Naive B cell (primary cell): ENCODE measurements at regions not wholly inside any gene's neighbourhood (a gene's known extent, or its start where the extent isn't known, plus 50 kb on each side); places are given as distances from the start of the nearest gene placed in this dataset.

ENCODE experiments used
- ATAC-seq, 2 donors: fragments of 150-1000 bp; cut with Tn5 transposase; 2 replicates each; pipeline ENCODE4 v1.10.0; 2021; ENCODE audit warnings: low read depth in 2 of 2, mild to moderate bottlenecking in 2 of 2, moderate library complexity in 2 of 2
- DNase-seq: peaks from one replicate; pipeline ENCODE4 v3.0.0; 2022
- H3K27ac Mint-ChIP-seq, 6 donors: one replicate each; pipeline ENCODE4 v1.8.0; 2020 to 2022; ENCODE audit warnings: mild to moderate bottlenecking in 6 of 6, mixed read lengths in 6 of 6, moderate library complexity in 5 of 6, inconsistent platforms in 2 of 6
- H3K27me3 Mint-ChIP-seq, 3 donors: one replicate each; pipeline ENCODE4 v1.8.0; 2021 to 2022; ENCODE audit warnings: mixed read lengths in 3 of 3, mild to moderate bottlenecking in 1 of 3
- H3K36me3 Mint-ChIP-seq, 2 donors: one replicate each; pipeline ENCODE4 v1.8.0; 2020 to 2022; ENCODE audit warnings: mixed read lengths in 2 of 2, inconsistent platforms in 1 of 2, mild to moderate bottlenecking in 1 of 2
- H3K4me1 Mint-ChIP-seq, 3 donors: one replicate each; pipeline ENCODE4 v1.8.0; 2020 to 2022; ENCODE audit warnings: mixed read lengths in 3 of 3, inconsistent platforms in 1 of 3, mild to moderate bottlenecking in 1 of 3, moderate library complexity in 1 of 3
- H3K4me3 Mint-ChIP-seq, 8 donors: one replicate each; pipeline ENCODE4 v1.8.0; 2020 to 2022; ENCODE audit warnings: mild to moderate bottlenecking in 8 of 8, mixed read lengths in 8 of 8, moderate library complexity in 8 of 8, inconsistent platforms in 2 of 8
- H3K9me3 Mint-ChIP-seq, 7 donors: one replicate each; pipeline ENCODE4 v1.8.0; 2020 to 2022; ENCODE audit warnings: mixed read lengths in 7 of 7, mild to moderate bottlenecking in 5 of 7, inconsistent platforms in 2 of 7, moderate library complexity in 1 of 7

DNA sequence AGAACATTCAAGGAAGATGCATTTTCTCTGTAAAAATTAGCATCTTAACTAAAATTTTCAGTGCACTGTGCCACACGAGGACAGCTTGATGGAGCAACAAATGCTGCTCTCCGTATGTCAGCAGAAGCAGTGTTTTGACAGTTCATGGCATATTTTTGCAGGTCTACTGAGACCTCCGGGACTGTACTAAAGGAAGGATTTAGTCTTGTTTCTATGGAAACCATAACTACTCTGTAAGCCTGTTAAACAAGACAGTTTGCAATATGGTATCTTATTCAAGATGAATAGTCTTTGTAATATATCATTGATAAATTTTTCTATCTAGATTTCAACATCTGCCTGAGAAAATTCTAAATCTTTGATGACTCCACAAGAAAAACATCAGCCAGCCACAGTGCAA, 184.0 kb upstream of the GUCY1A2 start:
- no peaks in the 10 kb centered on the region for H3K27me3 Mint-ChIP-seq
- no peak overlapping the region for H3K4me3 Mint-ChIP-seq
- no peak overlapping the region for H3K27ac Mint-ChIP-seq
- DNase-seq (no peak), ATAC-seq (no peak)
- no peaks in the 10 kb centered on the region for H3K4me1 Mint-ChIP-seq
- H3K9me3 Mint-ChIP-seq: peaks cover 0 to 23% (median 11%) of the 10 kb centered on the region in 7 donors
- no peaks in the 10 kb centered on the region for H3K36me3 Mint-ChIP-seq

GRCh38 chr11:107198490-107199007, 180.3 kb upstream of the GUCY1A2 start:
- Mint-ChIP-seq H3K27me3 (no peaks in the 10 kb centered on the region), H3K4me3 (no peak overlapping the region), H3K36me3 (no peaks in the 10 kb centered on the region), H3K27ac (no peak overlapping the region), H3K4me1 (no peaks in the 10 kb centered on the region), H3K9me3 (peaks cover 0 to 9% (median 5%) of the 10 kb centered on the region in 7 donors)
- no peak for DNase-seq
- ATAC-seq: no peak

GRCh38 chr11:107197932-107198331, 179.7 kb upstream of the GUCY1A2 start:
- H3K9me3 Mint-ChIP-seq: peaks cover 0 to 16% (median 6%) of the 10 kb centered on the region in 7 donors
- H3K36me3 Mint-ChIP-seq: no peaks in the 10 kb centered on the region
- DNase-seq: no peak
- no peak overlapping the region for H3K4me3 Mint-ChIP-seq
- no peak for ATAC-seq
- H3K27ac Mint-ChIP-seq: no peak overlapping the region
- no peaks in the 10 kb centered on the region for H3K4me1 Mint-ChIP-seq
- H3K27me3 Mint-ChIP-seq: no peaks in the 10 kb centered on the region

DNA sequence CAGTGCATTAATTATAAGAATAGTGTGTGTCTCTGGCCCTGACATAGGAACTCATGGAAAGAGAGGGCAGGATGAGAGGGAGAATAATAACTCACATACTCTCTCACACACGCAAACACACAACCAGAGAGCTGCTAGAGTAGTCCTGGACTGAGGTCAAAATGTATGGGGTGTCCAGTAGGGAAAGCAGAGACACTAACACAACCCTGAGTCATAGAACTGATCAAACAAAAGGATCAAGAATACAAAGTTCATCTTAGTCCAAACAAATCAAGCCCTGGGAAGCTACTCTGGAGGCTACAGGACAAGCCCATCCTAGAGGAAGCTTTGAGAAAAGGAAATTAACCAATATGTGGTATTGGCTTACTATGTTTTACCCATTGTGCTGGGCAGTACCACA, 178.5 kb upstream of the GUCY1A2 start:
- H3K36me3 Mint-ChIP-seq: no peaks in the 10 kb centered on the region
- no peak for ATAC-seq
- no peaks in the 10 kb centered on the region for H3K4me1 Mint-ChIP-seq
- peaks cover 0 to 26% (median 14%) of the 10 kb centered on the region in 7 donors for H3K9me3 Mint-ChIP-seq
- no peak overlapping the region for H3K27ac Mint-ChIP-seq
- no peak for DNase-seq
- no peak overlapping the region for H3K4me3 Mint-ChIP-seq
- H3K27me3 Mint-ChIP-seq: no peaks in the 10 kb centered on the region

GRCh38 chr11:107184986-107185385, 166.7 kb upstream of the GUCY1A2 start:
- ATAC-seq: no peak
- H3K4me3 Mint-ChIP-seq: no peak overlapping the region
- H3K27ac Mint-ChIP-seq: no peak overlapping the region
- H3K27me3 Mint-ChIP-seq: no peaks in the 10 kb centered on the region
- H3K36me3 Mint-ChIP-seq: no peaks in the 10 kb centered on the region
- H3K9me3 Mint-ChIP-seq: peaks cover 0 to 6% (median 2%) of the 10 kb centered on the region in 7 donors
- no peak for DNase-seq
- H3K4me1 Mint-ChIP-seq: no peaks in the 10 kb centered on the region

DNA sequence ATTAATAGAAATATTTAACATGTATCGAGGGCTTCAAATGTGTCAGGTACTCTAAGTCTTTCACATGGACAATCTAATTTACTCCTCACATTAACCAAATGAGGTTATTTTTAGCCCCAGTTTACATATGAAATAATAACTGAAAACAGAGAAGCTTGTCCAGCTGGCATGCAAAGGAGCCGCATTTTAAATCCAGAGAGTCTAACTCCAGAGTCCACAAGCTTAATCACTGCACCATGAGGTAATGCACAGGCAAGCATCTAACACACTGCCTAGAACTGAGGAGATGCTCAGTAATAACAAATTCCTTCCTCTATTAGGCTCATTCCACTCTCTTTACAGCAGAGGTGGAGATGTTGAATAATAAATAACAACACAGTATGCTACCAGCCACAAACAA, 165.7 kb upstream of the GUCY1A2 start:
- Mint-ChIP-seq H3K9me3 (peaks cover 0 to 8% (median 2%) of the 10 kb centered on the region in 7 donors), H3K4me3 (no peak overlapping the region), H3K27me3 (no peaks in the 10 kb centered on the region), H3K4me1 (no peaks in the 10 kb centered on the region), H3K36me3 (no peaks in the 10 kb centered on the region), H3K27ac (no peak overlapping the region)
- no peak for DNase-seq
- ATAC-seq: no peak

- Mint-ChIP-seq H3K4me3 (no peak overlapping the region), H3K4me1 (no peaks in the 10 kb centered on the region), H3K27me3 (no peaks in the 10 kb centered on the region), H3K36me3 (no peaks in the 10 kb centered on the region), H3K9me3 (peaks cover 0 to 10% (median 4%) of the 10 kb centered on the region in 7 donors), H3K27ac (no peak overlapping the region)
- DNase-seq: no peak
- no peak for ATAC-seq
Measured at GRCh38 chr11:107182978-107183377, 164.7 kb upstream of the GUCY1A2 start.

GRCh38 chr11:107180236-107180635, 162.0 kb upstream of the GUCY1A2 start:
- H3K27ac Mint-ChIP-seq: no peak overlapping the region
- no peaks in the 10 kb centered on the region for H3K27me3 Mint-ChIP-seq
- no peak overlapping the region for H3K4me3 Mint-ChIP-seq
- H3K9me3 Mint-ChIP-seq: peaks cover 2 to 22% (median 6%) of the 10 kb centered on the region in 7 donors
- DNase-seq (no peak), ATAC-seq (no peak)
- no peaks in the 10 kb centered on the region for H3K36me3 Mint-ChIP-seq
- no peaks in the 10 kb centered on the region for H3K4me1 Mint-ChIP-seq

DNA sequence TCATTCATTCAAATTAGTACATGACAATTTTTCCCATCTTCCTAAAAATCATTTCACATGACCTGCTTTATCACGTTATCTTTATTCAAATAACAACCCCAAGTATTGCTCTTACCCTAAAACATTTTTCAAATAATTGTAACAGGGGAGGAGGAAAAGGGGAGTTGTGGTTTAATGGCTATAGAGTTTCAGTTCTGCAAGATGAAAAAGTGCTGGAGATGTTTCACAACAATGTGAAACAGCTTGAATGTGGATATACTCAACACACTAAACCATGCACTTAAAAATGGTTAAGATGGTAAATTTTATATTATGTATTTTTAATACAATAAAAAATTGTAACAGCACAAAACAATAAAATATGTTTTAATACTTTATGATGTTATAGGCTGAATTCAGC, 161.6 kb upstream of the GUCY1A2 start:
- H3K27ac Mint-ChIP-seq: no peak overlapping the region
- DNase-seq: no peak
- ATAC-seq: no peak
- no peaks in the 10 kb centered on the region for H3K4me1 Mint-ChIP-seq
- no peak overlapping the region for H3K4me3 Mint-ChIP-seq
- no peaks in the 10 kb centered on the region for H3K36me3 Mint-ChIP-seq
- H3K9me3 Mint-ChIP-seq: peaks cover 2 to 23% (median 6%) of the 10 kb centered on the region in 7 donors
- H3K27me3 Mint-ChIP-seq: no peaks in the 10 kb centered on the region

- Mint-ChIP-seq H3K27me3 (no peaks in the 10 kb centered on the region), H3K4me1 (no peaks in the 10 kb centered on the region), H3K9me3 (peaks cover 5 to 23% (median 6%) of the 10 kb centered on the region in 7 donors), H3K27ac (no peak overlapping the region), H3K4me3 (no peak overlapping the region), H3K36me3 (no peaks in the 10 kb centered on the region)
- DNase-seq (no peak), ATAC-seq (no peak)
Measured at GRCh38 chr11:107177106-107177477, 158.8 kb upstream of the GUCY1A2 start.

GRCh38 chr11:107176148-107177105, 158.2 kb upstream of the GUCY1A2 start:
- H3K27me3 Mint-ChIP-seq: no peaks in the 10 kb centered on the region
- H3K4me1 Mint-ChIP-seq: no peaks in the 10 kb centered on the region
- ATAC-seq: no peak
- H3K27ac Mint-ChIP-seq: no peak overlapping the region
- H3K4me3 Mint-ChIP-seq: no peak overlapping the region
- no peak for DNase-seq
- no peaks in the 10 kb centered on the region for H3K36me3 Mint-ChIP-seq
- H3K9me3 Mint-ChIP-seq: peaks cover 3 to 23% (median 6%) of the 10 kb centered on the region in 7 donors

DNA sequence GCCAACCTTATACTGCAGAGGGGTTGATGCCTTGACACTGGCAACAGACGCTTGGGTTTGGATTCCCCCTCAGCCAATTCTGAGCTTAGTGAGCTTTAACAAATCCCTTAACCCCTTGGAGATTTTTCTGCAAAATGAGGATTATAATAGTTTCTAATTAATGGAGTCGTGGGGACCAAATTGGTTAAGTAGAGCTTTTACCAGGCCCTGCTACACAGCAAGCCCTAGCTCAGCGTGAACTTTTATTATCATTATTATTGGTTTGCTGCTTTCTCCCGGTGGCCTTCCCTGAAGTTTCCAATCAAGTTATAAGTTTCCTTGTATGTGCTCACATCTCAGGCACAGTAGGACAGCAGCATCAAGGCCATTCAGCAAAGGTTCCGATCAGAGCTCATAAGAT, 156.6 kb upstream of the GUCY1A2 start:
- Mint-ChIP-seq H3K9me3 (peaks cover 2 to 23% (median 5%) of the 10 kb centered on the region in 7 donors), H3K4me3 (no peak overlapping the region), H3K27me3 (no peaks in the 10 kb centered on the region), H3K36me3 (no peaks in the 10 kb centered on the region), H3K4me1 (no peaks in the 10 kb centered on the region), H3K27ac (no peak overlapping the region)
- DNase-seq (no peak), ATAC-seq (no peak)

GRCh38 chr11:107172996-107173395, 154.7 kb upstream of the GUCY1A2 start:
- H3K9me3 Mint-ChIP-seq: peaks cover 7 to 24% (median 8%) of the 10 kb centered on the region in 7 donors
- H3K27me3 Mint-ChIP-seq: no peaks in the 10 kb centered on the region
- H3K36me3 Mint-ChIP-seq: no peaks in the 10 kb centered on the region
- H3K27ac Mint-ChIP-seq: no peak overlapping the region
- ATAC-seq: no peak
- H3K4me3 Mint-ChIP-seq: no peak overlapping the region
- H3K4me1 Mint-ChIP-seq: no peaks in the 10 kb centered on the region
- no peak for DNase-seq

- H3K4me3 Mint-ChIP-seq: no peak overlapping the region
- H3K4me1 Mint-ChIP-seq: no peaks in the 10 kb centered on the region
- H3K27ac Mint-ChIP-seq: no peak overlapping the region
- H3K9me3 Mint-ChIP-seq: peaks cover 0 to 4% (median 0%) of the 10 kb centered on the region in 7 donors
- H3K36me3 Mint-ChIP-seq: no peaks in the 10 kb centered on the region
- DNase-seq (no peak), ATAC-seq (no peak)
- H3K27me3 Mint-ChIP-seq: no peaks in the 10 kb centered on the region
Measured at GRCh38 chr11:107157809-107158187, 139.5 kb upstream of the GUCY1A2 start.
